ENCODE measurements at regions not wholly inside any gene's neighbourhood (a gene's known extent, or its start where the extent isn't known, plus 50 kb on each side); places are given as distances from the start of the nearest gene placed in this dataset.
"Not testable (repeated sequence)": the region's sequence is repeated elsewhere in the genome, so short reads cannot be mapped to it uniquely, and the experiment has no call there.

DNA sequence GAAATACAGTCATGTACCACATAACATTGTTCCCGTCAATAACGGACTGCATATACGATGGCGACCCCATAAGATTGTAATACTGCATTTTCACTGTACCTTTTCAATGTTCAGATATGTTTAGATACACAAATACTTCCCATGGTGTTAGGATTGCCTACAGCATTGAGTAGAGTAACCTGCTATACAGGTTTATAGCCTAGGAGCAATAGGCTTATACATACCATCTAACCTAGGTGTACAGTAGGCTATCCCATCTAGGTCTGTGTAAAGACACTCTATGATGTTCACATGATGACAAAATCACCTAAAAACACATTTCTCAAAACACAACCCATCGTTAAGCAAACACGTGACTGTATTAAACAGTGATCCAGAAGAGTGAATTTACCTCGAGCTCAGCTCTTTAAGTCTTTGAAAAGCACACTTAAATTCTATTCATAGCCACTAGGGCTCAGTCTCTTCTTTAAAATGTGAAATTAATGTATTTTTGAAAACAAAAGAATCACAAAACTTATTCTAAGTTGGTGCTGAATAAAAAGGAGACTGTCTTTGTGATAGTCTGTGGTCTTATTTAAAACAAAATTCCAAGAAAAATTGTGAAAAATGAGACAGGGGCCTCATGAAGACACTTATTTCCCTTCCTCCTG, 239.1 kb upstream of the ARID2 start:
- DNase-seq (ENCODE audit: extremely low read depth in 1 of 2, low read depth in 1 of 2), result no peak

DNA sequence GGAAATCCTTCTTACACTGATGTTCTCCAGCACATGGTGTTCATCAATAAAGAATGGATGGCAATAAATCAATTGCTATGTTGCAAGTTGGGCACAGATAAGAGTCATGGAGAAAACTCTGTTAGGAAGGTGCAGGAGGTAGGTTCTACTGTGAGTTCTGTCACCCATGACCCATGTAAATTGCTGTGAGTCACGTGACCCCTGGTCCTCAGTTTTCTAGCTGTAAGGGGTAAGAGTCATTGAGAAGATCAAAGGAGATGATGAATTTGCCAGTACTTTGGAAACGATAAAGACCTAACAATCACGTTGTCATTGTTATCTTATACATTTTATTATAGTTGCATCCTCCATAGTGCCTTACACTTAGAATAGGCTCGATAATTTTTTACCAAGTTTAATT, 235.2 kb upstream of the ARID2 start:
- DNase-seq (ENCODE audit: extremely low read depth in 1 of 2, low read depth in 1 of 2), result no peak

DNA sequence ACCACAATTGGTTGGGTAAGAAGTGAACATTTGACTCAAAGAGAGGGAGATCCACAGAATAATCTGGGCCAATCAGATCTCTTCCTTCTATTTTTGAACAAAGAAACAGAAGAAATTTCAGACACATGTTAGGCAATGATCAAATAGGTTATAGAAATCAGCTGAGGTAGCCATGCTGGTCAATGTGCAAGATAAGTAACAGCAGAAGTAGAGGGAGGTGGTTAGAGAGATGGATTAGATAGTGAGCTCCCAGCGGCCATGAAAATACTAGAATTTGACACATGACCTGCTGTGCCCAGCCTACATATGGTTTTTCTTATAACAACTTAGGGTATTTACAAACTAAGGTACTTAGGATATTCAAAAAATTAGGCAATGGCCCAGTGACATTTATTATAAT, 230.9 kb upstream of the ARID2 start:
- no peak for DNase-seq (ENCODE audit: extremely low read depth in 1 of 2, low read depth in 1 of 2)

DNA sequence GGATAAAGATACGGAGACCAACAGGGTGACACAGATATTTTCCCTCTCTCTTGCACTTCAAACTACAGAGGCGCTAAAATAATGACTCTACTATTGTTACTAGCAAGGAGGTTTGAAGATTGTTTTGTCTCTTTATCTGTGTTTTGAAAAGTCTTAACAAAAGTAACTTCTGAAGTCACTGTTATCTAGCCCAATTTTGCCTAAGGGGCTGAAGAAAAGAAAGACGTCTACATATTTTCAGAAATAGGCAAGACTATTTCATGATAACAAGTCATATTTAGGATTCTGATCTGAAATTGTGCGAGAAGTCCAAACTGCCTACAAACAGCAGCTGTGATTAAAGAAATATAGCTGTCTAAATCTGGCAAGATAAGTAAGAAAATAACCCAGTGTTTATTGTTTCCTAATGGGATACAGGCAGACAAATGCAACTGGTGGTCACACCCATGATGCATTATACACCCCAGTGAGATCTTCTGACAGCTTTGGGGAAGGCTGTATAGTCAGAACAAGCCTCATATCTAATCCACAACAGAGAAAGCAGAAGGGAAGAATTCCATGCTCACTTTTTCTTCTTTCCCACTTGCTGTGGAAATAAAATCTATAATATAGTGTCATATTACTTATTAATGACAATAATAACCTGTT, 226.9 kb upstream of the ARID2 start:
- DNase-seq (ENCODE audit: extremely low read depth in 1 of 2, low read depth in 1 of 2), result no peak

DNA sequence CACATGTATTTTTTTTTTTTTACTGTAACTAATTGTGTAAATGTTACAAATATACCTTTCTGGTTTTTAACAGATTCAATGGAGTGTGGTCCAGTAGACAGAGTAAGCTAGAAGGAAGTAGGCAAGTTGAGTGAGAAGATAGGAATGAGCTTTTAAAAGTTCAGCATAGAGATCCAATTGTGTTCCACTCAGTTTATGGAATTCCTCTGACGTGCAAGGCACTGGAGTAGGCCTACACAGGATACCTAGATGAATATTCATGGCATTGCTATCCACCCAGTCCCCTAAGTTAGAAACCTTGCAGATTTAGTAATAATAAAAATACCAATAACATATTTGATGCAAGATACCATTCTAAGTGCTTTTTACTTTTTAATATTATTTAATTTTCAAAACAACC, 225.6 kb upstream of the ARID2 start:
- DNase-seq (ENCODE audit: extremely low read depth in 1 of 2, low read depth in 1 of 2), result no peak

DNA sequence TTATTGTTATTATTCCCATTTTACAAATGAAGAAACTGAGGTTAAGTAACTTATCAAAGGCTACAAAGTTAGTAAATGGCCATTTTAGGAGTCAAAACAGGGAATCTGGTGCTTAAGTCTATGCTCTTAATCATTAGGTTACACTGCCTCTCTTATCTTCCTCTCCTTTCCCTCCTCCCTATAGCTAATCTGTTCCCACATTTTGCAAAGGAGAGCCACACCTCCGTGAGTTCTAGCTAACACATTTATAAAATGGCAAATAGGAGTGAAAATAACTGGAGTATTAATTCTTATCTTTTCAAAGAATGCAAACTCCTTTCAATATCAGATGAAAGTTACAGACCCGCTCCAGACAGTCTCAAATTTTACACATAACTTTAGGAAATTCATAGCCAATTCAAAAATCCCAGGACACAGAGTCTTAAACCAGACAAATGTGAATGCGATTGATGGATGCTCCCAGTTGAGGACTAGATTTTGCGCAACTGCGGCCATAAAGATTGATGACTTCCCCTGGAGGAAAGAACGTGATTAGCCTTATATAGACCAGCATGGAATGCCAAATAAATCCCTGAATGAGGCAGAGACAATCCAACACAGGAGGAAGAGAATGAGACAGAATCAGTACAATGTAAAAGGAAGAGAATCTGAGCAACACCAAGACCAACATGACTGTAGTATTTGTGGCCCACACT, 225.0 kb upstream of the ARID2 start:
- no peak for DNase-seq (ENCODE audit: extremely low read depth in 1 of 2, low read depth in 1 of 2)

DNA sequence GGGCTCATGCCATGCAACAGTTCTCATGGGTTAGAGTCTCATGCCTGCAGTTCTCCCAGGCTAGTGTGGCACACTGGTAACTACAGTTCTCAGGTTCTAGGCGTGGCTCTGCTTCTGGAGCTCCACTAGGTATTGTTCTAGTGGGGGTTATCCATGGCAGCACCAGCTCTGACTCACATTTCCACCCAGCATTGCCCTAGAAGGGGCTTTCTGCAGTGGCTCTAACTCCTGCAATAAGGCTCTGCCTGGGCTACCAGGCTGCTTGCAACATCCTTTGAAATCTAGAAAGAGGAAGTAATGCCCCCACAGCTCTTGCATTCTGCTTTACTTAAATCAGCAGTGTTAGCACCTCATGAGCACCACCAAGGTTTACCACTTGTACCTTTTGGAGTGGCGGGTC, 220.3 kb upstream of the ARID2 start:
- DNase-seq (ENCODE audit: extremely low read depth in 1 of 2, low read depth in 1 of 2), result no peak

DNA sequence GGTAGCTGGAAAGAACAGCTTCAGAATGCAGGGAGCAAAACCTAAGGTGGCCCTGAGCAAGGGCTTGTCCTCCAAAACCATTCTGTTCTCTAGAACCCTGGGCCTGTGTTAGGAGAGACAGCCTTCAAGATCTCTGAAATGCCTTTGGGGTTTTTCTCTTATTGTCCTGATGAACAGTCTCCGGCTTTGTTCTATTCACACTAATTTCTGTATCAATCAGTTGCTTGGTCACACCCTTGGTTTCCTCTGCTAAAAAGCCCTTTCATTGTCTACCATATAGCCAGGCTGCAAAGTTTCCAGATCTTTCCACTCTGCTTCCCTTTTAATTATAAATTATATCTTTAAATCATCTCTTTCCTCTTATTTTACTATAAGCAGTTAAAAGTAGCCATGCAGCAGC, 219.9 kb upstream of the ARID2 start:
- DNase-seq (ENCODE audit: extremely low read depth in 1 of 2, low read depth in 1 of 2), result no peak

DNA sequence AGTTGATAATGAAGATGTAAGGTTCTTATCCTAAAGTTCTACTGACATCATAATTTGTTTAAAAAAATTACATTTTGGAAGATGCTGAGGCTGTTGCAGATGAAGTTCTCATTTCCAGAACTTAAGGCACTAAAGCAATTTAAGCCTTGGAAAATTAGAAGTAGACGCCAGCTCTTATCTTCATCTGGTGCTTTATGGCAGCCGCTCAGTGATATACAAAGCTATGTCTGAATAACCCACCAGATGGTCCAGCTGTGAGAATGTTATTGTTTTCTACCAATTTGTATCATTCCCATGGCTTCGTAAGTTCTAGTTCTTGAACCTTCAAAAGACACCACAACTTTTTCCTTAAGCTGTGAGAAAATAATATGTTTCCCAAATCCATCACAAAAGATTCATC, 212.1 kb upstream of the ARID2 start:
- DNase-seq (ENCODE audit: extremely low read depth in 1 of 2, low read depth in 1 of 2), result no peak

DNA sequence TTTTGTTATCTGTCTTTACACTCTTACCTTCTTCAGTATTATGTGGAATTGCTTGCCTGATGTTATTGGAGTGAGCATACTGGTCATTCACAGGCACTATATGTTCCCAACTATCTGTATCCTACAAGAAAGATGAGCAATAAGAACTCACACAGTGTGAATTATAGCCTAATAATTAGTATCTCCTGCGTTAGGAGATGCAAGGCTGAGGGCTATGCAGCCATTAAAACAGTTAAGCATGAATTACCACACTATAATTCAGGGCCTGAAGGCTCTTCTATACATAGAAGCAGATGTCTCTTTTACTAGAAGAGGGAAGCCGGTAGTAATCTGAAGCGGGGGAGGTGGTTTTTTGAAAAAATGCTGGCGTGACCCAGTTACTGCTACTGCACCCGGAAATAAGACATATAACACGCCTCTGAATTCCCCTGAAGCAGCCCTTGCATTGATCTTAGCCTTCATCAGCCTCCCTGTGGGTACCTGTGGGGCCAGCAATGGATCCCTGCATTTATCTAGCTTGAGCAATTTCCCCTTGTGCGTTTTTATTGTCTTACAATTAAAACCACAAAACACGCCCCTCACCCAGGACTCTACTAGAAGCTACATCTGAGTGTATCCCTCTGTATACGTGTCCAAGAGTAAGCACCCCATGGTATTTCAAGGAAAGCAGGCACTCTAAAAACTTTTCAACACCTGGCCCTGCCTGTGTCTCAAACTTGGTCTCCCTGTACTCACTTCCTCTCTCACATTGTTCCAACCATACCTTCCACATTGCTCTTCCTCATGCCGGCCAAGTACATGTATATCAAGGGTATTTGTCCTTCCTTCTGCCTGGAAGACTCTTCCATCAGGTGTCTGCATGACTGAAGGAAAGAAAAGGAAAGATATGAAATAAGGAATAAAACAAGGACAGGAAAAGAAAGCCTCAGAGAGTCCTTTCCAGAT, 210.9 kb upstream of the ARID2 start:
- peak in 1 of 2 donors; percentile 1 for DNase-seq (ENCODE audit: extremely low read depth in 1 of 2, low read depth in 1 of 2)

DNA sequence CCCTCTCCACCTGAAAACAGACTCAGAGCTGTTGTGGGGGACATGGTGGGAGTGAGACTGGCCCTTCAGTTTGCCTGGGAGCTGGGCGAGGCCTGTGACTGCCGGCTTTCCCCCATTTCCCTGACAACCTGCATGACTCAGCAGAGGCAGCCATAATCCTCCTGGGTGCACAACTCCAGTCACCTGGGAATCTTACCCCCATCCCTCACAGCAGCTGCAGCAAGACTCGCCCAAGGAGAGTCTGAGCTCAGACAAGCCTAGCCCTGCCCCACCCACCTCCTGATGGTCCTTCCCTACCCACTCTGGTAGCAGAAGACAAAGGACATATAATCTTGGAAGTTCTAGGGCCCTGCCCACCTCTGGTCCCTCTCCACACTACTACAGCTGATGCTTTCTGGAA, 207.3 kb upstream of the ARID2 start:
- DNase-seq (ENCODE audit: extremely low read depth in 1 of 2, low read depth in 1 of 2), result no peak

DNA sequence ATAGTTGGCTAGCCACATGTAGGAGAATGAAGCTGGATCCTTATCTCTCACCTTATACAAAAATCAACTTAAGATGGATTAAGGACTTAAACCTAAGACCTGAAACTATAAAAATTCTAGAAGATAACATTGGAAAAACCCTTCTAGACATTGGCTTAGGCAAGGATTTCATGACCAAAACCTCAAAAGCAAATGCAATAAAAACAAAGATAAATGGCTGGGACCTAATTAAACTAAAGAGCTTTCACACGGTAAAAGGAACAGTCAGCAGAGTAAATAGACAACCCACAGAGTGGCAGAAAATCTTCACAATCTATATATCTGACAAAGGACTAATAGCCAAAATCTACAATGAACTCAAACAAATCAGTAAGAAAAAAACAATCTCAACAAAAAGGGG, 202.7 kb upstream of the ARID2 start:
- DNase-seq (ENCODE audit: extremely low read depth in 1 of 2, low read depth in 1 of 2), result not testable (repeated sequence)

DNA sequence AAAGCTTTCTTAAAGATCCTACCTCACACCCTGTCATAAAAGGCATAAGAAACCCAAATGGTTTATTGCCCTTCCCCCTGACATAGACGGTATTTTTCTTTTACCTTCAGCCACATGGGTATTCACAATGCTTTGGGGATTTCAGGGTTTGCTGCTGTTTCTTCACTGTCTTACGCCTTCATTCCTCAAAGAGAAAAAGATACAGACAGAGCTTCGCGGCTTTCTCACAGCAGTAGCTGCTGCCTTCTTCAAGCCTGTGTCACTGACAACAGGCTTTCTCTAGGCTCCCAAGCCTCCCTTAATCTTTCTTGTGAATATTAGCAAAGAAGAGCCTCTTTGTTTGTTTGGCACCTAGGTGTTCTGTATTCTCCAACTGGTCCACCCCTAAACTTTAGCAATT, 197.4 kb upstream of the ARID2 start:
- no peak for DNase-seq (ENCODE audit: extremely low read depth in 1 of 2, low read depth in 1 of 2)

DNA sequence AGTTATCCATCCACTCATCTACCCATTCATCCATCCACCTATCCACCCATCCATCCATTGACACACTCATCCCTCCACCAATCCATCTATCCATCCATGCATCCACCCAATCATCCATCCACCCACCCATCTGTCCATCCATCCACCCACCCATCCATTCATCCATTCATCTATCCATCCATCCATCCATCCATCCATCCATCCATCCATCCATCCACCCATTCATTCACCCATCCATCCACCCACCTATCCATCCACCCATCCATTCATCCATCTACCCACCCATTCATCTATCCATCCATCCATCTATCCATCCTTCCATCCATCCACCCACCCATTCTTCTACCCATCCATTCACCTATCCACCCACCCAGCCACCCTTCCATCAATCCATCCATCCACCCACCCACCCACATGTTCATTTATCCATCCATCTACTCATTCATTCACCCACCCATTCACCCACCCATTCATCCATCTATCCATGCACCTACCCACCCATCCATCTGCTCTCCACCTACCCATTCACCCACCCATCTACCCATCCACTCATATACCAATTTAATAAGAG, 193.8 kb upstream of the ARID2 start:
- no peak for DNase-seq (ENCODE audit: extremely low read depth in 1 of 2, low read depth in 1 of 2)

DNA sequence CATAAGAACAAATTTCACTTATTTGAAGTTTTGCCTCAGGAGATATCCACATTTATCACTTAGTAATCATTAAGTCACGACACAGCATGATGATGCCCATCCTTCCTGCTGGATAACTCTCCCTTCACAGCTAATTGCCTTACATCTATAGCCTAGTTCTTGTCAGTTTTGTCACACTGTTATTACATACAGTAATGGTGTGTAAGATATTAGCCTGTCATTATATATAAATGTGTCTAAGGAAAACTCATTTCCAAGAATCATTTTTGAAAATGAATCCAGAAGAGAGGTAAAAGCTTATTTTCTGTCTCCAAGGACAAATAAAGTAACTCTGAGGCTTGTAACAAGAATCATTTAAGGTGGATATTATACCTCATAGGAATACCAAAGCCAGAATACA, 193.2 kb upstream of the ARID2 start:
- no peak for DNase-seq (ENCODE audit: extremely low read depth in 1 of 2, low read depth in 1 of 2)

DNA sequence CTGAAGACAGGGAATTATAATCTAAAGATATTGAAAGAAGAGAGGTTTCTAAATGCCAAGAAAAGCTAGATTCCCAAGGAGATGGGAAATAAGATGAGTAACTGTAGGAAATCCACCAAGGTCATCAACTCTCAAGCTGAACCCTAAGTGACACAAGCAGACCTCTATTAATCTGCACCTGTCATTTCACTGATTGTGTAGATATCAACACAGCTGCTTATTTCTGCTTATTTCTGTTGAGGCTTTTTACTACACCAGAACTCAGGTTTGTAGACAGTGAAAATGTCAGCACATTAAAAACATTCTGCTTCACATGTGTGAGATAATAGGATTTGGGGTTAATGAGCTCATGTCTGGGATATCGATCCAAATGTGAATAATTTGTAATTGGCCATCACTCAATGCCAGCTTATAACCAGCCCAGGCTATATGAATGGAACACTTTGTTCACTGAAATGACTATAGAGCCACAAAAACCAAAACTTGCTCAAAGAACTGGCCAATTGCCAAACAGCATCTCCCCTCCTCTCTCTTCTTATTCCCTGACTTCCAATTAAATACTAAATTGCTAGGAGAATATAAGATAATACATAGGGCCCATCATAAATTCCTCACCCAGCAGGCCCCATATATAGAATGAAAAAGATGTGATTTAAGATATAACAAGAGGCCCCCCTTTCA, 188.7 kb upstream of the ARID2 start:
- DNase-seq (ENCODE audit: extremely low read depth in 1 of 2, low read depth in 1 of 2), result no peak

DNA sequence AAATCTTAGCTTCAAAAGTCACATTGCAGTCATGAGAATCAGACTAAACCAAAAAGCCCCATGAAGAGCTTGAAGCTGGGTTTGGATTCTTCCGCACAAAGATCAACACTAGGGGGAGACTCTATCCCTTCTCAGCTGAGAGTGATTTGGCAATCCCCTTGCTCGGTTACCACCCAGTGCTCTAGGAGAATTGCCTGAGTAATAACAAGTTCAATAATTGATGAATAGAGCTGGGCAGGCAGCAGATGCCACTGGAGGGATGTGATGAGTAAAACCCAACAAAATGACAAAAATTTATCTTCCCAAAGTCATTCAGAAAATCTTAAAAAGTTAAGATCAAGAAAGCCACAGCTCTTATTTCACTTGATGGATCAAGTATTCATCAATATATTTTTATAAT, 185.6 kb upstream of the ARID2 start:
- DNase-seq (ENCODE audit: extremely low read depth in 1 of 2, low read depth in 1 of 2), result peak in 1 of 2 donors; percentile 11

DNA sequence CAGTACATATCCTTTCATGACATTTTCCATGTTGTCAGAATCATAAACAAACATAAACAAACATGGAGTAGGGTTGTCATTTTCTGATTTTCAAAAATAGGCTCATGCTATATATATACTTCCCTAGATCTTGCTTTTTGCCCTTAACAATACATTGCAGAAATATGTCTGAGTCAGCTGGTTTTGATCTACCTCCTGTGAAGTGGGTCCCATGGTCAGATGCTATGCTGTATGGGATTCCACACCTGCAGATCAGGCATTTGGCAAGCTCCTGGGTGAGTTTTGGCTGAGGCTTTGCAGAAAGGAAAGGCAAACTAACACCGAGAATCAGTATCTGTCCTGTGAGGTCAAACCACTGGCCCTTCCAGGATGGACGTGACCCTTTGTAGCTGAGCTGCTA, 183.0 kb upstream of the ARID2 start:
- no peak for DNase-seq (ENCODE audit: extremely low read depth in 1 of 2, low read depth in 1 of 2)

DNA sequence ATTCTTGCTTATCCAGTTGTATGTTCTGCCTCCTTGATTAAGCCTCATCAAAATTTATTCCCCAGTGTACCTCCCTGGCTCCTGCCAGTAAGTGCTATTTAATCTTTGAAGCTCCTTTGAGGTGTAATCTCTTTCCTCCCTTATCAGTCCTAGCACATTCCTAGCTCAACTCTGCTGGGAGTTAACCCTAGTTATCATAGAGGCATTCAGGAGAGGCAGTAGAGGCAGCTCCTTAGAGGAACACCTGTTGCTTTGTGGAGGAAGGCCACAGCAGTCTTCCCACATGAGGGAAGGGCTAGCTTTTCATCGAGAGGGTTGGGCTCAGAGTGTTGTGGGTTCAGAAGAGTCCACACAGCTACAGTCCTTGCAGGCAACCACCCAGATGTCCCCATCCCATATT, 182.4 kb upstream of the ARID2 start:
- no peak for DNase-seq (ENCODE audit: extremely low read depth in 1 of 2, low read depth in 1 of 2)

DNA sequence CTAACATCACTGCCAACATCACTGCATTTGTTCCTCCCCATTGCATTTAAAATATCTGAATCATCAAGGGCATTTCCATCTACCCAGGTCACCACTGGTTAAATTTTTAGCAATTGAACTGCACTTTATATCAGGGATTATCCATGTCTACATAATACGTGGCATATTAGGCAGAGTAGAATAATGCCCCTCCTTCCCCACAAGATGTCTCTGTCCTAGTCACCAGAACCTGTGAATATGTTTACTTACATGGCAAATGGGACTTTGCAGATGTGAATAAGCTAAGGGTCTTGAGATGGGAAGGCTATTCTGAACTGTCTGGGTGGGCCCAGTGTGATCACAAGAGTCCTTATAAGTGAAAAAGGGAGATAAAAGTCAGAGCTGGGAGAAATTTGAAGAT, 181.7 kb upstream of the ARID2 start:
- no peak for DNase-seq (ENCODE audit: extremely low read depth in 1 of 2, low read depth in 1 of 2)
